ENCODE measurements at regions not wholly inside any gene's neighbourhood (a gene's known extent, or its start where the extent isn't known, plus 50 kb on each side); places are given as distances from the start of the nearest gene placed in this dataset.

- TF ChIP-seq, protein P1, sequence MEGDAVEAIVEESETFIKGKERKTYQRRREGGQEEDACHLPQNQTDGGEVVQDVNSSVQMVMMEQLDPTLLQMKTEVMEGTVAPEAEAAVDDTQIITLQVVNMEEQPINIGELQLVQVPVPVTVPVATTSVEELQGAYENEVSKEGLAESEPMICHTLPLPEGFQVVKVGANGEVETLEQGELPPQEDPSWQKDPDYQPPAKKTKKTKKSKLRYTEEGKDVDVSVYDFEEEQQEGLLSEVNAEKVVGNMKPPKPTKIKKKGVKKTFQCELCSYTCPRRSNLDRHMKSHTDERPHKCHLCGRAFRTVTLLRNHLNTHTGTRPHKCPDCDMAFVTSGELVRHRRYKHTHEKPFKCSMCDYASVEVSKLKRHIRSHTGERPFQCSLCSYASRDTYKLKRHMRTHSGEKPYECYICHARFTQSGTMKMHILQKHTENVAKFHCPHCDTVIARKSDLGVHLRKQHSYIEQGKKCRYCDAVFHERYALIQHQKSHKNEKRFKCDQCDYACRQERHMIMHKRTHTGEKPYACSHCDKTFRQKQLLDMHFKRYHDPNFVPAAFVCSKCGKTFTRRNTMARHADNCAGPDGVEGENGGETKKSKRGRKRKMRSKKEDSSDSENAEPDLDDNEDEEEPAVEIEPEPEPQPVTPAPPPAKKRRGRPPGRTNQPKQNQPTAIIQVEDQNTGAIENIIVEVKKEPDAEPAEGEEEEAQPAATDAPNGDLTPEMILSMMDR (conservative IDR thresholded peaks at IDR 0.05), result no peak
- no peak overlapping the region for H3K27ac ChIP-seq
Measured at GRCh38 chr2:20553580-20553979, 97.3 kb downstream of the HS1BP3 start.

DNA sequence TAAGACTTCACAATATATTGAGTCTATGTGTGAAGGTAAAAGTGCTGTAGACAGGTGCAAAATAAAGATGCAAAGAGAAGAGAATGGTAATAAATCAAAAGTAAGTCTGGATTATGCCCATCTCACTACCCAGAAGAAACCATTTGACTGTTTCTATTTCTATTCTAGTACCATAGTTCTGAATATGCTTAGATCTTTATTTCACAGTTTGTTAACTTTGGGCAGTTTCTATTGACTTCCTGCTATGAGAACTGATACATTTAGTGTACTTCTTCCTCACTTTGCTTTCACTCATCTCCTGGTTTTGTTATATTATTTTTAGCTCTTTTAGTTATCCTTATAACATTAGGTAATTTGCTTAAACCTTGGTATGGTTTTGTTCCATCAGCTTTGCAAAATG is 94.9 kb downstream of the HS1BP3 start:
- no peak overlapping the region for H3K27ac ChIP-seq
- TF ChIP-seq, protein P1 (conservative IDR thresholded peaks at IDR 0.05), result no peak

DNA sequence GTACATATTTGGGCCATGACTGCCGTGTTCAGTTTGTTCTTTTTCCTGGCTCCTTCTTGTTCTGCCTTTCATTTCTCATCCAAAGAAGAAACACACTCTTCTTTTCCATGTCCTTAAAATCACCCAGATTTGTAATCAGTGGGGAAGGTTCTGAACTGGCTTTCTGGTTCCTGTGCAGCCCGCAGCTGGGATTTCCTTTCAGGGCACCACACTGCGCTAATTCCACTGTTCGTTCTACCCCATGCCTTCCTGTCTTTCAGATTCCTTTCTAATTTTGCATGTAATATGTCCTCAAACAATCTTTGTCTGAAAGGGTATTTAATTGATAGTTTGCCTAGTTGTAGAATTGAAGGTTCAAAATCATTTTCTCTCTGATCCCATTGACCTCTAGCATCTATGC is 94.1 kb downstream of the HS1BP3 start:
- no peak overlapping the region for H3K27ac ChIP-seq
- TF ChIP-seq, protein P1 (conservative IDR thresholded peaks at IDR 0.05), result no peak

GRCh38 chr2:20557226-20557625 is 93.7 kb downstream of the HS1BP3 start:
- no peak overlapping the region for H3K27ac ChIP-seq
- TF ChIP-seq, protein P1 (conservative IDR thresholded peaks at IDR 0.05), result no peak

DNA sequence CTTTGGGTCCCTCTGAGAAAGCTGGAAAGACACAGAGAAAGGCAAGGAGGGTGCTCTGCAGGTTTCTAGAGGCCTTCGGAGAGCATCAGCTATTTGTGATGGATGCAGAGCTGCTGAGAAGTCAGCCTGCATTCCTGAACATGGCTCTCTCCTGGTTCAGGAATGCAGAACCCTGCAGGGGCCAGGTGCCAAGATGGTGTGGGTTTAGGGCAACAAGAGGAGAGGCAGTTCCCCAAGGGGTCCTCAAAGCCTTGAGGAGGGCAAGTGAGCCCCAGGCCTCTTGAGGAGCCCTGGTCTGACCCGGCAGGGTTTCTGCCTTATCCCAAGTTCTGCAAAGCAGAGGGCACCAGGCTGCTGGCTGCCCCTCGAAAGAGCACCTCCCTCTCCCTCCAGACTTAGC is 93.3 kb downstream of the HS1BP3 start:
- no peak overlapping the region for H3K27ac ChIP-seq
- TF ChIP-seq, protein P1 (conservative IDR thresholded peaks at IDR 0.05), result no peak

DNA sequence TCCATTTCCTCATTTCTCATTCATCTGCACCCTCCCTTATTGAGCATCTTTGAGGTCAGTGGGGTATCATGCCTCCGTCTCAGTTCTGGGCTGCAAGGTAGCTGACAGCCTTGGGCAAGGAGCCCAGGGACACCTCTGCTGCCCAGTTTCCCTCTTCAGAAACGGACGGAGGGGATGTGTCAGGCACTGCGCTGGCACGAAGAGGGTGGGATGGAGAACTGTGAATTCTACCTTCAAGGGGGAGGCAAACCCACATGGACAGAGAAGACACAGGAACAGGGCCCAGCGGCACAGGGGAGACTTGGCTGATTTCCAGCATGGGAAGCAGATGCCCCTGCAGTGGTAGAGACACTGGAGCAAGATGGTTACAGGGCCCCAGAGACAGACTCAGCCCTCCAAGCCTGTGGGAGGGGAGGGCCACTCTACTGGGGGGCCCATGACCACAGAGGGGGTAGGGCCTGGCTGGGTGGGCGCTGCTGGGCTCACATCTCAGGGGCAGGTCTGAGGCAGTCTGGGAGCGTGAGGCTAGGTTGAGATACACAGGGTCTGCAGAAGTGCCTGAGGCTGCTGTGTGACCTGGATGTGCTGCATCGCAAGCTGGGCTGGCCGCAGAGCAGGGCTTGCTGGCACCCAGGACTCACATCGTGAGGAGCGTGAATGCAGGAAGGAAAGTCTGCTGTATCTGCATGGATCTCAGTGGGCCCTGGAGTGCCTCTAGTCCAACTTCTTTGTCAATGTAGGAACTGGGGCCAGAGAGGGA is 92.3 kb downstream of the HS1BP3 start:
- TF ChIP-seq, protein P1 (conservative IDR thresholded peaks at IDR 0.05), result no peak
- no peak overlapping the region for H3K27ac ChIP-seq

DNA sequence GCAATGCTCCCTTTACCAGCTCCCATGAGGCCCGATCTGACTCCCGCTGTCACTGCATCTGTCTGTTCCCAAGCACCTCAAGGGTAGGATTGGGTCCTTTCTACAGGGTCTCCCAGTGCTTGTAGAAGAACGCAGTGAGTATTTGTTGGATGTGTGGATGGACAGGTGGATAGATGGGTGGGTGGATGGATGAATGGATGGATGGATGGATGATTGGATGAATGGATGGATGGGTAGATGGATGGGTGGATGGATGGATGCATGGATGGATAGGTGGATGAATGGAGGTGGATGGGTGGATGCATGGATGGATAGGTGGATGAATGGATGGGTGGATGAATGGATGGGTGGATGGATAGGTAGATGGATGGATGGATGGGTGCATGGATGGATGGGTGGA is 91.6 kb downstream of the HS1BP3 start:
- H3K27ac ChIP-seq, result no peak overlapping the region
- TF ChIP-seq, protein P1 (conservative IDR thresholded peaks at IDR 0.05), result no peak
